ENCODE measurements at regions not wholly inside any gene's neighbourhood (a gene's known extent, or its start where the extent isn't known, plus 50 kb on each side); places are given as distances from the start of the nearest gene placed in this dataset.
A peak's percentile ranks its signal among the peaks of the same experiment; 100 is the strongest.

DNA sequence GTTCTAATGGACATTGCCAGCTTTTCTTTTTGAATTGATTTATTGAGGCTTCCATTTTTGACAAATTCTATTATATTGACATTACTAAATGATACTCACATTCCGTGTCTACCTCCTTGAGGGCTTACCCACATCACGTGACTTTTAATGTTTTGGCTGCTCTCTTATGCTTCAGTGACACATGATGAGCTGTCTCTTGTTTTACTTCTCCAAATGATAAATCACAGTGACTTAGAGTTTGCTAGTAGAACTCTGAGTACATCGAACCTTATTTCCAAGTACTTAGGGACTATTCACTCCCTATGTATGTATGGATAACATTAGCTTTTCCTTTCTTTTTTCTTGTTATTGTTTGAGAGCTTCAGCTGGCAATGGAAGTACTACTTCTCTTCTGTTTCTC, 169.8 kb upstream of the KCNN2 start:
- peak; percentile 75 for DNase-seq (ENCODE audit: low read depth)
- TF ChIP-seq, protein P1, sequence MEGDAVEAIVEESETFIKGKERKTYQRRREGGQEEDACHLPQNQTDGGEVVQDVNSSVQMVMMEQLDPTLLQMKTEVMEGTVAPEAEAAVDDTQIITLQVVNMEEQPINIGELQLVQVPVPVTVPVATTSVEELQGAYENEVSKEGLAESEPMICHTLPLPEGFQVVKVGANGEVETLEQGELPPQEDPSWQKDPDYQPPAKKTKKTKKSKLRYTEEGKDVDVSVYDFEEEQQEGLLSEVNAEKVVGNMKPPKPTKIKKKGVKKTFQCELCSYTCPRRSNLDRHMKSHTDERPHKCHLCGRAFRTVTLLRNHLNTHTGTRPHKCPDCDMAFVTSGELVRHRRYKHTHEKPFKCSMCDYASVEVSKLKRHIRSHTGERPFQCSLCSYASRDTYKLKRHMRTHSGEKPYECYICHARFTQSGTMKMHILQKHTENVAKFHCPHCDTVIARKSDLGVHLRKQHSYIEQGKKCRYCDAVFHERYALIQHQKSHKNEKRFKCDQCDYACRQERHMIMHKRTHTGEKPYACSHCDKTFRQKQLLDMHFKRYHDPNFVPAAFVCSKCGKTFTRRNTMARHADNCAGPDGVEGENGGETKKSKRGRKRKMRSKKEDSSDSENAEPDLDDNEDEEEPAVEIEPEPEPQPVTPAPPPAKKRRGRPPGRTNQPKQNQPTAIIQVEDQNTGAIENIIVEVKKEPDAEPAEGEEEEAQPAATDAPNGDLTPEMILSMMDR (IDR thresholded peaks at IDR 0.05; ENCODE audit: insufficient read depth, low read depth, low read length, missing control alignments) = no peak
- no peak overlapping the region for H3K4me3 ChIP-seq (ENCODE audit: low read length)

- TF ChIP-seq, protein P1 (IDR thresholded peaks at IDR 0.05; ENCODE audit: insufficient read depth, low read depth, low read length, missing control alignments) = no peak
- H3K4me3 ChIP-seq (ENCODE audit: low read length) = no peak overlapping the region
- no peak for DNase-seq (ENCODE audit: low read depth)
Observed at GRCh38 chr5:114201332-114201731, 160.5 kb upstream of the KCNN2 start.

- DNase-seq (ENCODE audit: low read depth) = no peak
- TF ChIP-seq, protein P1 (IDR thresholded peaks at IDR 0.05; ENCODE audit: insufficient read depth, low read depth, low read length, missing control alignments) = no peak
- H3K4me3 ChIP-seq (ENCODE audit: low read length) = no peak overlapping the region
Observed at GRCh38 chr5:114204923-114205322, 156.9 kb upstream of the KCNN2 start.

DNA sequence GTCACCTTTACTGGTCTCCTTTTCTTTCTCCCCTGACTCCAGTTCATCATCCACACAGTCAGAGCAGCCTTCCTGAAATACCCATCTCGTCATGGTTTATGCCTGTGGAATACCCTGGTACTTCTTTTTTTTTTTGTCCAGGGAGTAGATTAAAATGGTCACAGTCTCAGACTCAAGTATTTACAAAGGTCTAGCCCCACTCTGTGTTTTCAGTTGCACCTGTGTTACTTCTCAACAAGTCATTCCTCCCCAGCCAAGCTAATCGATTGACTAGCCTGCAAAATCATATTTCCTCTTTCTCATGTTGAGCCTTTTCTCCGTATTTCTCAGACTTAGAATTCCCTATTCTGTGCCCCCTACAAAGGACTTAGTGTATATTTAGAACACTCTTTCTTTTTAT, 155.2 kb upstream of the KCNN2 start:
- DNase-seq (ENCODE audit: low read depth) = no peak
- TF ChIP-seq, protein P1 (IDR thresholded peaks at IDR 0.05; ENCODE audit: insufficient read depth, low read depth, low read length, missing control alignments) = no peak
- no peak overlapping the region for H3K4me3 ChIP-seq (ENCODE audit: low read length)

- TF ChIP-seq, protein P1 (IDR thresholded peaks at IDR 0.05; ENCODE audit: insufficient read depth, low read depth, low read length, missing control alignments) = no peak
- no peak for DNase-seq (ENCODE audit: low read depth)
- no peak overlapping the region for H3K4me3 ChIP-seq (ENCODE audit: low read length)
Observed at GRCh38 chr5:114207615-114208014, 154.3 kb upstream of the KCNN2 start.

GRCh38 chr5:114208120-114208519, 153.8 kb upstream of the KCNN2 start:
- TF ChIP-seq, protein P1 (IDR thresholded peaks at IDR 0.05; ENCODE audit: insufficient read depth, low read depth, low read length, missing control alignments) = no peak
- DNase-seq (ENCODE audit: low read depth) = no peak
- no peak overlapping the region for H3K4me3 ChIP-seq (ENCODE audit: low read length)

GRCh38 chr5:114208588-114208987, 153.3 kb upstream of the KCNN2 start:
- TF ChIP-seq, protein P1 (IDR thresholded peaks at IDR 0.05; ENCODE audit: insufficient read depth, low read depth, low read length, missing control alignments) = no peak
- H3K4me3 ChIP-seq (ENCODE audit: low read length) = no peak overlapping the region
- no peak for DNase-seq (ENCODE audit: low read depth)
